Limb (tissue), 2 donors: ENCODE measurements at regions not wholly inside any gene's neighbourhood (a gene's known extent, or its start where the extent isn't known, plus 50 kb on each side); places are given as distances from the start of the nearest gene placed in this dataset.
"Not testable (repeated sequence)": the region's sequence is repeated elsewhere in the genome, so short reads cannot be mapped to it uniquely, and the experiment has no call there.

Source experiments
- DNase-seq, 2 donors: peaks; one replicate each; pipeline ENCODE4 v3.0.0-alpha.2; 2016; ENCODE audit errors: extremely low spot score in 2 of 2

- no peak for DNase-seq
These were observed 68.5 kb downstream of the TMCO5A start for GRCh38 chr15:38002883-38003477.

- DNase-seq: no peak
These were observed 69.9 kb downstream of the TMCO5A start for GRCh38 chr15:38004218-38004861.

DNA sequence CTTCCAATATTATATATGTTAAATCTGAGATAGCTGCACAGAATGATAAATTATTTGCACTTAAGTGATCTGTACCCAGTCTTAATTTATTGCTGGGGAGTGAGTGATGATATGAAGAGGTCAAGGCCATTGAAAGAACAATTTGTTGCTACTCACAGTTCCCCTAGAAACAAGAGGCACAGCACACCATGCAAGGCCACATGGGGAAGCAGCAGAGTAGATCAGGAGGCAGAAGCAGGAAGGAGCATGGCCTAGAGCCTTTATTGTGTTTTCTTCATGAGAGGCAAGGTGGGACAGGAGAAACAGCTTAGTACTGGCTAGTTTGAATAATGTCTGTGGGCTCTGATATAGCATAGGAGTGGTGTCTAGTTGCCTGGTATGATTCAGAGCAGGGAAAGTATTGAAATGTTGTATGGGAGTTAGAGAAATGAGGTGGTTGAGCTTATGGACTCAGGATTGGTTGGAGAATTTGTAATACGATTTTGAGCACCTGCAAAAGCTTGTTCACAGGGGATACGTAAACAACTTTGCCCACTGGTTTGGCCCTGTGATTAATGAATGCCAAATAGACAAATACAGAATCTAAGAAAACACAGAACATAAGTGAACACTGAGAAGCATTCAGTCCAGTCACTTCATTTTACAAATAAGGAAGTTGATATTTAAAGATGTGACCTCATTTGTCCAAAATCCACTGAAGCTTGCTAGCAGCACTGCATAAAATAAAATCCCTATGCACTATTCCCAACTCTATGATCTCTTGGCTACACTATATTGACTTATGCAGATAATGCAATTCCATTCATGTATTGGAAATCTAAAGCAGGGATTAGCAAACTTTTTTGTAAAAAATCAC lies 71.7 kb downstream of the TMCO5A start:
- DNase-seq: no peak

- DNase-seq: no peak
These were observed 76.0 kb downstream of the TMCO5A start for GRCh38 chr15:38010395-38010794.

GRCh38 chr15:38012894-38013293 lies 78.5 kb downstream of the TMCO5A start:
- DNase-seq: no peak

- DNase-seq: no peak
These were observed 83.3 kb downstream of the TMCO5A start for GRCh38 chr15:38017721-38018120.

GRCh38 chr15:38019066-38019465 lies 84.6 kb downstream of the TMCO5A start:
- no peak for DNase-seq

GRCh38 chr15:38021259-38021658 lies 86.8 kb downstream of the TMCO5A start:
- no peak for DNase-seq

GRCh38 chr15:38024293-38025091 lies 90.1 kb downstream of the TMCO5A start:
- DNase-seq: no peak

- DNase-seq: not testable (repeated sequence)
These were observed 91.2 kb downstream of the TMCO5A start for GRCh38 chr15:38025656-38026055.

DNA sequence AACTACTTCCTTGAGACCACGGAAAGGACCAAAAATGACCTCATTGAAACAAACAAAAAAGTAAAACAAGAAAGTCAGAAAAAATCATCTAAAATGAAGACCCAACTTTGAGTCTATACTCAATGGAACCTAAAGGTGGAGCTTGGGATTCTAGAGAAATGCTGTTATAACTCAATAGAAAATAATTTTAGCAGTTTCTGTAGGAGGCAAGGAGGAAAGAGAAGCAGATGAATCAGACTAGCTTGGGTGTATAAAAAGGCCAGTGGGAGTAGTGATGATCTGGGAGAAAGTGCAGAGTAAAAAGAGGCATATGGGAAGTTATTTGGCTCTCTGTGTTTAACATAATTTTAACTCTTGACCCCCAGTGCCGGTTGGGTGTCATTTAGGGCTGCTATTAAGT lies 94.4 kb downstream of the TMCO5A start:
- DNase-seq: no peak

- DNase-seq: no peak
These were observed 95.3 kb downstream of the TMCO5A start for GRCh38 chr15:38029736-38030135.

DNA sequence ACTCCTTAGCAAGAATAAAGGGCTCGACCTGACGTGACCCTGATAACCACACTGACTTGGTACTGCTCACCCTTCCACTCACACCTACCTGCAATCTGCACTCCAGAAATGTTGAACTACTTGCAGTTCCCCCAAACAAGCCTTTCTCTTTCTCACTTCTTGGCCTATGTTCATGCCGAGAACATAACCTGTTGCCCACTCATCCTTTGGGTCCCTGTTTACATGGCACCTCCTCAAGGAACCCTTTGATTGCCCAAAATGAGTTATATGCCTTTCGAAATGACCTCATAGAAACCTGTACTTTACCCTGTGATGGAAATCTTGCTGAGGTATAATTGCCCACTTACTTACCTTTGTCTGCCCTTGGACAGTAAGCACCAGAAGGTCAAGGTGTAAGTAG lies 96.2 kb downstream of the TMCO5A start:
- DNase-seq: no peak

GRCh38 chr15:38035701-38036100 lies 101.3 kb downstream of the TMCO5A start:
- no peak for DNase-seq

DNA sequence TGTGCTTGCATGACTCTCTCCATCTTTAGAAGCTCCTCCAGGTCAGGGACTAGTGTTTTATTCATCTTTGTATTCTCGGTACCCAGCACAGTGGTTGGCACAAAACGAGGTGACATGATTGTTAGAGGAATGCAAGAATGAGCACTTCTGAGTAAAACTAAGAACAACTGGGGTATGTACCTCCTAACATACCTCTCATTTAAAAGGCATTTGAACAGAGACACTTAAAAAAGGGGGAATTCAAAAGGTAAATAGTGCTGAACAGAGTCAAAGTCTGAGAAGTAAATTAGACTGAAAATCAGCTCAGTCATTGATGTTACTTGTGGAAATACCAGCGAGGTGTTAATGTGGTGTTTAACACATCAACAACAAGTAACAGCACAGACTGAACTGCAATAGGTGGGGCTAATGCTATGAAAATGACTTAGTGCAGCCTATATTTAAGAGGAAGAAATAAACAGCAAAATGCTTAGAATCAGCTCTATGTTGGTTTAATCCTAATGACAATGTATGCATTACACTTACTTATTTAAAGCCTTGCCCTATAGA lies 102.4 kb downstream of the TMCO5A start:
- no peak for DNase-seq

DNA sequence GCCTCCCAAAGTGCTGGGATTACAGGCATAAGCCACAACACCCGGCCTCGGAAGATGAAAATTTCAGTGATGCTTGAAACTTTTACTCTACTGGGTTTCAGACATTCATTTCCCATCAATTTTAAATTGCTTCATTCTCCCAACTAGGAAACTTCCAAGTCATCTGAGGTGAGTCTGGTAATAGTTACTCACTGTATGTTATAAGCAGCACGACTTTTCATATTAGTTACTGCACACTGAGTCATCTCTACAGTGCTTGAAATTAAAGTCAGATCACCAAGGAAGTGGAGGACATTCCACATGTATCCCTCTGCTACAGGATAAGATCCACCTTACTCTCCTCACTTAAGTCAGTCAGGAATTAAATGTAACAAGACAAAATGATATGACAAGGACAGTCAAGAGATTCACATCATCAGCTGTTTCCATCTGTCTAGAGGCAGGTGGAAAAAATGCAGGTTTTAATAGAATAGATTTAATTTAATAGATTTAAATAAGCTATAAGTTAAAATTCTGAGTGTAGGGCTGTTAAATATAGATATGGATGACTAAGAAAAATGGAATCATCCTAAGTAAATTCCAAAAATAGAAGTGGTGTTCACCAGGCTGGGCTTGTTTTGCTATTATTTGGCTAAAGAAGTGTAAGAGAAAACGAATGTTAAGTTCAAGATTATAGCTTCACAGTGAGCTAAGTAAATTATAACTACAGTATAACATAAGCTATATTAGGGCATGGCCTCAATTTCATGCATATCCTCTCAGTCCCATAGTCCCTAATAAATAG lies 104.4 kb downstream of the TMCO5A start:
- no peak for DNase-seq

DNA sequence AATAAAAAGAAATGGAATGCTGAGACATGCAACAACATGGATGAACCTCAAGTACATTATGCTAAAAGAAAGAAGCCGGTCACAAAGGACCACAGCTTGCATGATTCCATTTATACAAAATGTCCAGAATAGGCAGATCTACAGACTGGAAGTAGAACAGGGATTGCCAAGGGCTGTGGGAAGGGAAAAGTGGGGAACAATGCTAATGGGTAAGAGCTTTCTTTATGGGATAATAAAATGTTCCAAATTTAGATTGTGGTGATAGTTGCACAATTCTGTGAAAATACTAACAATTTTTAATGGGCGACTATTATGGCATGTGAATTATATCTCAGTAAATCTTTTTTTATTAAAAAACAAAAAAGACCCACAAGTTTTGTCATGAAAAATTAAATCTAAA lies 106.2 kb downstream of the TMCO5A start:
- no peak for DNase-seq

GRCh38 chr15:38041576-38041975 lies 107.1 kb downstream of the TMCO5A start:
- no peak for DNase-seq

GRCh38 chr15:38042211-38042610 lies 107.8 kb downstream of the TMCO5A start:
- no peak for DNase-seq

GRCh38 chr15:38042707-38043445 lies 108.4 kb downstream of the TMCO5A start:
- no peak for DNase-seq
